Activated naive CD4-positive, alpha-beta T cell treated with anti-CD3 and anti-CD28 coated beads, Interleukin-2, amount 50 U/mL, for 24 hours (primary cell): ENCODE measurements at regions not wholly inside any gene's neighbourhood (a gene's known extent, or its start where the extent isn't known, plus 50 kb on each side); places are given as distances from the start of the nearest gene placed in this dataset.

Experiments
- H3K27ac Mint-ChIP-seq: one replicate; pipeline ENCODE4 v1.8.0; 2021; ENCODE audit warnings: mild to moderate bottlenecking, mixed read lengths
- H3K27me3 Mint-ChIP-seq: one replicate; pipeline ENCODE4 v1.8.0; 2021; ENCODE audit warnings: mixed read lengths
- H3K36me3 Mint-ChIP-seq: one replicate; pipeline ENCODE4 v1.8.0; 2021; ENCODE audit warnings: mixed read lengths
- H3K4me1 Mint-ChIP-seq: one replicate; pipeline ENCODE4 v1.8.0; 2021; ENCODE audit warnings: mixed read lengths
- H3K4me3 Mint-ChIP-seq: one replicate; pipeline ENCODE4 v1.8.0; 2021; ENCODE audit warnings: mild to moderate bottlenecking, mixed read lengths
- H3K9me3 Mint-ChIP-seq: one replicate; pipeline ENCODE4 v1.8.0; 2021; ENCODE audit warnings: mixed read lengths

GRCh38 chr10:128310971-128311658 lies 184.9 kb upstream of the MKI67 start:
- H3K27ac Mint-ChIP-seq = no peak overlapping the region
- H3K4me1 Mint-ChIP-seq = no peaks in the 10 kb centered on the region
- no peaks in the 10 kb centered on the region for H3K36me3 Mint-ChIP-seq
- no peak overlapping the region for H3K4me3 Mint-ChIP-seq
- no peaks in the 10 kb centered on the region for H3K27me3 Mint-ChIP-seq
- no peaks in the 10 kb centered on the region for H3K9me3 Mint-ChIP-seq

- Mint-ChIP-seq H3K36me3 (no peaks in the 10 kb centered on the region), H3K27ac (no peak overlapping the region), H3K4me3 (no peak overlapping the region), H3K27me3 (no peaks in the 10 kb centered on the region), H3K4me1 (no peaks in the 10 kb centered on the region), H3K9me3 (no peaks in the 10 kb centered on the region)
These were observed 186.0 kb upstream of the MKI67 start for GRCh38 chr10:128312250-128312649.

- no peaks in the 10 kb centered on the region for H3K9me3 Mint-ChIP-seq
- H3K27me3 Mint-ChIP-seq = no peaks in the 10 kb centered on the region
- H3K4me1 Mint-ChIP-seq = no peaks in the 10 kb centered on the region
- H3K27ac Mint-ChIP-seq = no peak overlapping the region
- H3K36me3 Mint-ChIP-seq = no peaks in the 10 kb centered on the region
- H3K4me3 Mint-ChIP-seq = no peak overlapping the region
These were observed 188.5 kb upstream of the MKI67 start for GRCh38 chr10:128314686-128315085.

- Mint-ChIP-seq H3K27ac (no peak overlapping the region), H3K36me3 (no peaks in the 10 kb centered on the region), H3K27me3 (no peaks in the 10 kb centered on the region), H3K4me3 (no peak overlapping the region), H3K4me1 (no peaks in the 10 kb centered on the region), H3K9me3 (no peaks in the 10 kb centered on the region)
These were observed 190.0 kb upstream of the MKI67 start for GRCh38 chr10:128316121-128316726.

GRCh38 chr10:128316925-128317324 lies 190.7 kb upstream of the MKI67 start:
- H3K9me3 Mint-ChIP-seq = no peaks in the 10 kb centered on the region
- no peak overlapping the region for H3K27ac Mint-ChIP-seq

GRCh38 chr10:128318366-128318765 lies 192.1 kb upstream of the MKI67 start:
- Mint-ChIP-seq H3K27ac (no peak overlapping the region), H3K9me3 (no peaks in the 10 kb centered on the region), H3K27me3 (peaks cover 2% of the 10 kb centered on the region), H3K4me3 (no peak overlapping the region), H3K4me1 (no peaks in the 10 kb centered on the region), H3K36me3 (no peaks in the 10 kb centered on the region)

More at GRCh38 chr10:128316925-128317324, 190.7 kb upstream of the MKI67 start:
- H3K4me1 Mint-ChIP-seq = no peaks in the 10 kb centered on the region
- H3K27me3 Mint-ChIP-seq = no peaks in the 10 kb centered on the region
- no peaks in the 10 kb centered on the region for H3K36me3 Mint-ChIP-seq
- no peak overlapping the region for H3K4me3 Mint-ChIP-seq

- H3K36me3 Mint-ChIP-seq = no peaks in the 10 kb centered on the region
- no peak overlapping the region for H3K4me3 Mint-ChIP-seq
- H3K27ac Mint-ChIP-seq = no peak overlapping the region
- no peaks in the 10 kb centered on the region for H3K9me3 Mint-ChIP-seq
- no peaks in the 10 kb centered on the region for H3K4me1 Mint-ChIP-seq
- peaks cover 2% of the 10 kb centered on the region for H3K27me3 Mint-ChIP-seq
These were observed 192.7 kb upstream of the MKI67 start for GRCh38 chr10:128318913-128319312.

GRCh38 chr10:128322106-128322505 lies 195.9 kb upstream of the MKI67 start:
- Mint-ChIP-seq H3K4me3 (no peak overlapping the region), H3K27ac (no peak overlapping the region), H3K9me3 (no peaks in the 10 kb centered on the region), H3K27me3 (peaks cover 2% of the 10 kb centered on the region), H3K36me3 (no peaks in the 10 kb centered on the region), H3K4me1 (no peaks in the 10 kb centered on the region)

GRCh38 chr10:128322950-128323349 lies 196.7 kb upstream of the MKI67 start:
- H3K9me3 Mint-ChIP-seq = no peaks in the 10 kb centered on the region
- H3K36me3 Mint-ChIP-seq = no peaks in the 10 kb centered on the region
- H3K27me3 Mint-ChIP-seq = peaks cover 5% of the 10 kb centered on the region
- no peak overlapping the region for H3K27ac Mint-ChIP-seq
- H3K4me3 Mint-ChIP-seq = no peak overlapping the region
- no peaks in the 10 kb centered on the region for H3K4me1 Mint-ChIP-seq

- Mint-ChIP-seq H3K4me3 (no peak overlapping the region), H3K27me3 (peaks cover 9% of the 10 kb centered on the region), H3K27ac (no peak overlapping the region), H3K4me1 (no peaks in the 10 kb centered on the region), H3K9me3 (no peaks in the 10 kb centered on the region), H3K36me3 (no peaks in the 10 kb centered on the region)
These were observed 198.0 kb upstream of the MKI67 start for GRCh38 chr10:128324058-128324827.

- H3K27me3 Mint-ChIP-seq = peaks cover 11% of the 10 kb centered on the region
- H3K4me3 Mint-ChIP-seq = no peak overlapping the region
- H3K9me3 Mint-ChIP-seq = no peaks in the 10 kb centered on the region
- H3K4me1 Mint-ChIP-seq = no peaks in the 10 kb centered on the region
- no peak overlapping the region for H3K27ac Mint-ChIP-seq
- no peaks in the 10 kb centered on the region for H3K36me3 Mint-ChIP-seq
These were observed 199.6 kb upstream of the MKI67 start for GRCh38 chr10:128325788-128326187.

GRCh38 chr10:128326251-128326650 lies 200.0 kb upstream of the MKI67 start:
- H3K27ac Mint-ChIP-seq = no peak overlapping the region
- no peaks in the 10 kb centered on the region for H3K9me3 Mint-ChIP-seq
- no peaks in the 10 kb centered on the region for H3K36me3 Mint-ChIP-seq
- no peak overlapping the region for H3K4me3 Mint-ChIP-seq
- no peaks in the 10 kb centered on the region for H3K4me1 Mint-ChIP-seq
- H3K27me3 Mint-ChIP-seq = peaks cover 12% of the 10 kb centered on the region

- H3K4me3 Mint-ChIP-seq = no peak overlapping the region
- H3K36me3 Mint-ChIP-seq = no peaks in the 10 kb centered on the region
- no peaks in the 10 kb centered on the region for H3K4me1 Mint-ChIP-seq
- peaks cover 12% of the 10 kb centered on the region for H3K27me3 Mint-ChIP-seq
- H3K9me3 Mint-ChIP-seq = no peaks in the 10 kb centered on the region
- no peak overlapping the region for H3K27ac Mint-ChIP-seq
These were observed 200.6 kb upstream of the MKI67 start for GRCh38 chr10:128326851-128327250.

GRCh38 chr10:128336401-128336800 lies 210.2 kb upstream of the MKI67 start:
- no peak overlapping the region for H3K4me3 Mint-ChIP-seq

GRCh38 chr10:128337860-128338378 lies 211.7 kb upstream of the MKI67 start:
- Mint-ChIP-seq H3K4me1 (no peaks in the 10 kb centered on the region), H3K4me3 (no peak overlapping the region), H3K27ac (no peak overlapping the region)

More at GRCh38 chr10:128336401-128336800, 210.2 kb upstream of the MKI67 start:
- H3K27me3 Mint-ChIP-seq = peaks cover 9% of the 10 kb centered on the region
- no peak overlapping the region for H3K27ac Mint-ChIP-seq
- H3K36me3 Mint-ChIP-seq = no peaks in the 10 kb centered on the region
- no peaks in the 10 kb centered on the region for H3K4me1 Mint-ChIP-seq
- no peaks in the 10 kb centered on the region for H3K9me3 Mint-ChIP-seq

GRCh38 chr10:128338951-128339350 lies 212.7 kb upstream of the MKI67 start:
- no peaks in the 10 kb centered on the region for H3K4me1 Mint-ChIP-seq
- no peaks in the 10 kb centered on the region for H3K36me3 Mint-ChIP-seq
- no peak overlapping the region for H3K4me3 Mint-ChIP-seq
- no peak overlapping the region for H3K27ac Mint-ChIP-seq
- H3K27me3 Mint-ChIP-seq = peaks cover 5% of the 10 kb centered on the region
- H3K9me3 Mint-ChIP-seq = no peaks in the 10 kb centered on the region

More at GRCh38 chr10:128337860-128338378, 211.7 kb upstream of the MKI67 start:
- peaks cover 9% of the 10 kb centered on the region for H3K27me3 Mint-ChIP-seq
- H3K9me3 Mint-ChIP-seq = no peaks in the 10 kb centered on the region
- no peaks in the 10 kb centered on the region for H3K36me3 Mint-ChIP-seq
